DND-41 (cell line): ENCODE measurements at regions not wholly inside any gene's neighbourhood (a gene's known extent, or its start where the extent isn't known, plus 50 kb on each side); places are given as distances from the start of the nearest gene placed in this dataset.

ENCODE experiments used
- CTCF ChIP-seq: IDR thresholded peaks from 2 replicates; pipeline ENCODE4 v1.5.1; 2012; ENCODE audit warnings: borderline replicate concordance, low read length, moderate library complexity, mild to moderate bottlenecking; ENCODE audit not compliant: poor library complexity, severe bottlenecking; ENCODE audit errors: extremely low read depth
- EZH2 ChIP-seq: IDR thresholded peaks from 3 replicates; pipeline ENCODE4 v1.6.1; 2012; ENCODE audit warnings: borderline replicate concordance, low read depth, mild to moderate bottlenecking, moderate library complexity, low read length, inconsistent platforms; ENCODE audit not compliant: severe bottlenecking

- TF ChIP-seq CTCF: no peak
- no peak for TF ChIP-seq EZH2
Measured at GRCh38 chr10:109106604-109107003, 816.7 kb downstream of the XPNPEP1 start.
